OCI-LY3 (cell line): ENCODE measurements at regions not wholly inside any gene's neighbourhood (a gene's known extent, or its start where the extent isn't known, plus 50 kb on each side); places are given as distances from the start of the nearest gene placed in this dataset.

Experiments used
- H2AFZ ChIP-seq: fragments of 200-600, 300-600 bp; shearing (Covaris generic); 2 replicates; pipeline ENCODE4 v1.6.0; 2014; ENCODE audit warnings: antibody characterized with exemption, low read depth, low read length
- H3K27ac ChIP-seq: fragments of 200-600, 300-600 bp; sonication (generic); 2 replicates; pipeline ENCODE4 v1.5.1; 2014; ENCODE audit warnings: mild to moderate bottlenecking, low read length, moderate library complexity, mixed read lengths
- H3K27me3 ChIP-seq: fragments of 200-600, 300-600 bp; sonication (generic); 2 replicates; pipeline ENCODE4 v1.6.1; 2014; ENCODE audit warnings: low read depth, low read length, mixed read lengths
- H3K36me3 ChIP-seq: fragments of 200-600, 300-600 bp; sonication (generic); replicated peaks from 2 replicates; pipeline ENCODE3; 2014; ENCODE audit warnings: low read depth, low read length, mixed read lengths
- H3K4me1 ChIP-seq: fragments of 300-600, 200-600 bp; sonication (generic); 2 replicates; pipeline ENCODE4 v1.6.1; 2014; ENCODE audit warnings: low read length, mixed read lengths
- H3K4me2 ChIP-seq: fragments of 200-600, 300-600 bp; sonication (generic); 2 replicates; pipeline ENCODE4 v1.6.1; 2014; ENCODE audit warnings: low read length, mixed read lengths
- H3K4me3 ChIP-seq: fragments of 300-600, 200-600 bp; sonication (generic); 2 replicates; pipeline ENCODE4 v1.5.1; 2014; ENCODE audit warnings: antibody characterized with exemption, mild to moderate bottlenecking, low read length, moderate library complexity
- H3K79me2 ChIP-seq: fragments of 300-600, 200-600 bp; shearing (Covaris generic); 2 replicates; pipeline ENCODE4 v1.6.1; 2014; ENCODE audit warnings: mild to moderate bottlenecking, low read length, mixed read lengths
- H3K9ac ChIP-seq: fragments of 300-600, 200-600 bp; shearing (Covaris generic); 2 replicates; pipeline ENCODE4 v1.6.0; 2014; ENCODE audit warnings: mild to moderate bottlenecking, low read length, moderate library complexity
- H3K9me3 ChIP-seq: fragments of 200-600, 300-600 bp; shearing (Covaris generic); 2 replicates; pipeline ENCODE4 v1.6.1; 2014; ENCODE audit warnings: low read length, mixed read lengths; ENCODE audit not compliant: insufficient read depth
- H4K20me1 ChIP-seq: fragments of 200-600, 300-600 bp; sonication (generic); 2 replicates; pipeline ENCODE4 v1.6.1; 2016; ENCODE audit warnings: low read length, mixed read lengths; ENCODE audit not compliant: insufficient read depth
- CTCF ChIP-seq: fragments of 200-600, 300-600 bp; sonication (generic); IDR thresholded peaks from 2 replicates; pipeline ENCODE4 v1.5.1; 2014; ENCODE audit warnings: antibody characterized with exemption, low read length, low read depth
- EZH2phosphoT487 ChIP-seq: fragments of 200-600 bp; shearing (Covaris generic); IDR thresholded peaks from 2 replicates; pipeline ENCODE4 v1.6.1; 2018; ENCODE audit warnings: antibody characterized with exemption, mixed run types, low read depth

GRCh38 chr5:97538912-97539311 lies 355.9 kb upstream of the RIOK2 start:
- no peaks in the 10 kb centered on the region for H3K79me2 ChIP-seq
- no peaks in the 10 kb centered on the region for H3K36me3 ChIP-seq
- no peak overlapping the region for H3K27ac ChIP-seq
- H3K4me1 ChIP-seq, result peaks cover 6% of the 10 kb centered on the region
- no peaks in the 10 kb centered on the region for H3K27me3 ChIP-seq
- H3K9me3 ChIP-seq, result no peaks in the 10 kb centered on the region
- no peak overlapping the region for H3K4me3 ChIP-seq
- no peak overlapping the region for H3K4me2 ChIP-seq
- H4K20me1 ChIP-seq, result no peaks in the 10 kb centered on the region
- H3K9ac ChIP-seq, result no peak overlapping the region
- H2AFZ ChIP-seq, result no peak overlapping the region
- TF ChIP-seq CTCF, result no peak
- no peak for TF ChIP-seq EZH2phosphoT487

GRCh38 chr5:97541864-97542263 lies 358.8 kb upstream of the RIOK2 start:
- Histone ChIP-seq H3K79me2 (no peaks in the 10 kb centered on the region), H3K4me3 (no peak overlapping the region), H3K9ac (no peak overlapping the region), H3K4me2 (no peak overlapping the region), H4K20me1 (no peaks in the 10 kb centered on the region), H3K36me3 (no peaks in the 10 kb centered on the region), H3K9me3 (no peaks in the 10 kb centered on the region), H3K27me3 (no peaks in the 10 kb centered on the region), H2AFZ (no peak overlapping the region), H3K4me1 (peaks cover 13% of the 10 kb centered on the region), H3K27ac (no peak overlapping the region)
- TF ChIP-seq EZH2phosphoT487, result no peak
- no peak for TF ChIP-seq CTCF

DNA sequence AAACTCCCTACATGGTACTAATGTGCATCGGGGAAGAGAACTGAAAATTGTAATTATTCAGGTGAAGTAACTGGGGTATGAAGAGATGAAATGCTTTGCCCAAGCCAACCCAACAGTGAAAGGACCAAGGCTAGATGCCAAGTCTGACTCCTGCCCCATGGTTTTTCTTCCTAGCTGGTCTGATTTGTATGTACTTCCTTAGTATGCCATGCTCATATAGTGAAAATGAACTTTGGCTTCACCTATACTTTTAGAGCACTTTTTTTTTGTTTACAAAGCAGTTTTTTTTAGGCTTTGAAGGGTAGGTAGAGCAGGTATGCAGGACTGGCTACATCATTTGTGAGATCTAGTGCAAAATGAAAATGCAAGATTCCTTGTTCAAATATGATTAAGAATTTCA lies 359.4 kb upstream of the RIOK2 start:
- Histone ChIP-seq H3K4me1 (peaks cover 17% of the 10 kb centered on the region), H2AFZ (no peak overlapping the region), H3K36me3 (peaks cover 4% of the 10 kb centered on the region), H3K79me2 (no peaks in the 10 kb centered on the region), H3K4me3 (no peak overlapping the region), H3K4me2 (no peak overlapping the region), H3K9ac (no peak overlapping the region), H3K27me3 (no peaks in the 10 kb centered on the region), H3K27ac (no peak overlapping the region), H3K9me3 (no peaks in the 10 kb centered on the region), H4K20me1 (no peaks in the 10 kb centered on the region)
- TF ChIP-seq CTCF, result no peak
- TF ChIP-seq EZH2phosphoT487, result no peak

DNA sequence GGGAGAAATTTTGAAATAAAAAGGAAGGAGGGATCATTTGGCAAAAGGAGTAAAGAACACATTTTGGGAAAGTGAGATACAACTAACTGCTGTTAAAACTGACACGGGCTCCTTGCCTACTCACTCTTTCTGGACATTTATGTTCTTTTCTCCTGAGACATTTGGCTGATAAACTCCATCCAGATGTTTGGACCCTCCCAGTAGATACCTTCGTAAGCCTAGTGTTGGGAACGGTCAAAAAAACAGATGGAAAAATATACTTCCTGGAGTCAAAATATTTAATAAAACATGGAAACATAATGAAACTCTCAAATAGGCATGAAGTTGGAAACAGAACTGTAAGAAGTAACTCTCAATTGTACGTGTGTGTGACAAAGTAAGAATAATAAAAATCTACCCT lies 360.1 kb upstream of the RIOK2 start:
- H3K27me3 ChIP-seq, result no peaks in the 10 kb centered on the region
- no peak overlapping the region for H3K4me3 ChIP-seq
- no peaks in the 10 kb centered on the region for H3K9me3 ChIP-seq
- TF ChIP-seq EZH2phosphoT487, result no peak
- no peak for TF ChIP-seq CTCF
- H3K9ac ChIP-seq, result no peak overlapping the region
- no peaks in the 10 kb centered on the region for H4K20me1 ChIP-seq
- no peak overlapping the region for H2AFZ ChIP-seq
- peaks cover 4% of the 10 kb centered on the region for H3K36me3 ChIP-seq
- H3K4me1 ChIP-seq, result peaks cover 24% of the 10 kb centered on the region
- H3K4me2 ChIP-seq, result no peak overlapping the region
- H3K79me2 ChIP-seq, result no peaks in the 10 kb centered on the region
- no peak overlapping the region for H3K27ac ChIP-seq
